Caco-2 (cell line): ENCODE measurements at regions not wholly inside any gene's neighbourhood (a gene's known extent, or its start where the extent isn't known, plus 50 kb on each side); places are given as distances from the start of the nearest gene placed in this dataset.

Source experiments
- BruUV-seq: library from RNA; stranded (reverse); fragments of 400-500 nt; replicated peaks from 2 replicates; lab custom pipeline; 2021; lab: Mats Ljungman, UMichigan
- CTCF ChIA-PET: fragments of 300-600 bp; sonication (Branson Sonifier 250); formaldehyde crosslinking; loops from one replicate; lab custom pipeline; 2022; ENCODE audit warnings: antibody characterized with exemption; lab: Charles Lee
- POLR2A ChIA-PET: fragments of 300-600 bp; sonication (Branson Sonifier 250); formaldehyde crosslinking; loops from one replicate; lab custom pipeline; 2022; ENCODE audit warnings: antibody characterized with exemption; lab: Charles Lee
- DNase-seq, 2 experiments: peaks; one replicate each; pipeline versions ENCODE4 v3.0.0 to v3.0.0-alpha.2; 2020 to 2022
- H3K27me3 ChIP-seq: replicated peaks from 2 replicates; pipeline ENCODE4 v1.6.0; 2011; ENCODE audit warnings: low read length; ENCODE audit not compliant: control insufficient read depth, insufficient read depth
- H3K36me3 ChIP-seq: 2 replicates; pipeline ENCODE4 v1.5.1; 2011; ENCODE audit warnings: low read length; ENCODE audit not compliant: control insufficient read depth, insufficient read depth
- H3K4me1 ChIP-seq: fragments of 250-450 bp; sonication (Bioruptor Pico); 2 replicates; pipeline ENCODE4 v1.5.1; 2020; ENCODE audit warnings: mild to moderate bottlenecking
- H3K4me3 ChIP-seq: 2 replicates; pipeline ENCODE4 v1.5.1; 2011; ENCODE audit warnings: low read depth, mild to moderate bottlenecking, control low read depth, low read length
- H3K9me3 ChIP-seq: fragments of 250-450 bp; sonication (Bioruptor Pico); 2 replicates; pipeline ENCODE4 v1.5.1; 2020; ENCODE audit warnings: mild to moderate bottlenecking, moderate library complexity
- H3K27ac Mint-ChIP-seq: one replicate; pipeline ENCODE4 v1.8.0; 2022; ENCODE audit warnings: mixed read lengths; ENCODE audit not compliant: unreplicated experiment
- H3K27me3 Mint-ChIP-seq: one replicate; pipeline ENCODE4 v1.8.0; 2022; ENCODE audit warnings: mixed read lengths; ENCODE audit not compliant: insufficient read depth, unreplicated experiment
- H3K36me3 Mint-ChIP-seq: one replicate; pipeline ENCODE4 v1.8.0; 2022; ENCODE audit warnings: mild to moderate bottlenecking, mixed read lengths; ENCODE audit not compliant: insufficient read depth, unreplicated experiment
- H3K4me1 Mint-ChIP-seq: one replicate; pipeline ENCODE4 v1.8.0; 2022; ENCODE audit warnings: low read depth, mixed read lengths; ENCODE audit not compliant: unreplicated experiment
- H3K4me3 Mint-ChIP-seq: one replicate; pipeline ENCODE4 v1.8.0; 2022; ENCODE audit warnings: mild to moderate bottlenecking, moderate library complexity, mixed read lengths; ENCODE audit not compliant: unreplicated experiment
- H3K9me3 Mint-ChIP-seq: one replicate; pipeline ENCODE4 v1.8.0; 2022; ENCODE audit warnings: mixed read lengths; ENCODE audit not compliant: unreplicated experiment
- CTCF ChIP-seq, 2 experiments: fragments of 200-600 bp in 1 of 2; IDR thresholded peaks; 1 replicate in 1 of 2; 2 replicates in 1 of 2; pipeline versions ENCODE4 v1.5.1 to v1.8.0; 2011 to 2022; ENCODE audit warnings: antibody characterized with exemption in 1 of 2, control low read depth in 1 of 2, inconsistent platforms in 1 of 2, low read depth in 1 of 2, low read length in 1 of 2, mild to moderate bottlenecking in 1 of 2, moderate library complexity in 1 of 2; ENCODE audit not compliant: insufficient read depth in 1 of 2, severe bottlenecking in 1 of 2, unreplicated experiment in 1 of 2
- intact Hi-C: fragments of 100-400 bp; cut with micrococcal nuclease; formaldehyde crosslinking; loops from one replicate; pipeline ENCODE4 v1.10.0; 2022; ENCODE audit not compliant: unreplicated experiment

- TF ChIP-seq CTCF (IDR thresholded peaks at IDR 0.05; ENCODE audit: insufficient read depth in 1 of 2, low read depth in 1 of 2, low read length in 1 of 2, severe bottlenecking in 1 of 2, unreplicated experiment in 1 of 2) = no peak
- intact Hi-C loops = no loop called here
- H3K9me3 Mint-ChIP-seq = no peaks in the 10 kb centered on the region
- no peak for DNase-seq
- no peaks in the 10 kb centered on the region for H3K4me1 ChIP-seq
- CTCF ChIA-PET = no interaction called here
- no peaks in the 10 kb centered on the region for H3K9me3 ChIP-seq
- H3K4me1 Mint-ChIP-seq = peaks cover under 1% of the 10 kb centered on the region
- no peaks in the 10 kb centered on the region for H3K27me3 ChIP-seq
- no peak overlapping the region for H3K4me3 ChIP-seq
- H3K36me3 Mint-ChIP-seq = no peaks in the 10 kb centered on the region
- H3K4me3 Mint-ChIP-seq = no peak overlapping the region
- no peak overlapping the region for H3K27ac Mint-ChIP-seq
- BruUV-seq = no TSS peak
- POLR2A ChIA-PET = no interaction called here
- no peaks in the 10 kb centered on the region for H3K27me3 Mint-ChIP-seq
- H3K36me3 ChIP-seq = no peaks in the 10 kb centered on the region
Observed at GRCh38 chr11:80722629-80723028, 1281.8 kb upstream of the TENM4 start.

- no peak for DNase-seq
Observed at GRCh38 chr11:80720295-80720694, 1279.5 kb upstream of the TENM4 start.

GRCh38 chr11:80719292-80719646 is 1278.4 kb upstream of the TENM4 start:
- Mint-ChIP-seq H3K36me3 (no peaks in the 10 kb centered on the region), H3K9me3 (no peaks in the 10 kb centered on the region), H3K4me3 (no peak overlapping the region), H3K27me3 (no peaks in the 10 kb centered on the region), H3K27ac (no peak overlapping the region), H3K4me1 (no peaks in the 10 kb centered on the region)
- ChIA-PET POLR2A (no interaction called here), CTCF (no interaction called here)
- intact Hi-C loops = no loop called here
- DNase-seq = no peak
- Histone ChIP-seq H3K27me3 (no peaks in the 10 kb centered on the region), H3K36me3 (no peaks in the 10 kb centered on the region), H3K4me1 (no peaks in the 10 kb centered on the region), H3K9me3 (no peaks in the 10 kb centered on the region), H3K4me3 (no peak overlapping the region)
- BruUV-seq = no TSS peak
- TF ChIP-seq CTCF (IDR thresholded peaks at IDR 0.05; ENCODE audit: insufficient read depth in 1 of 2, low read depth in 1 of 2, low read length in 1 of 2, severe bottlenecking in 1 of 2, unreplicated experiment in 1 of 2) = no peak

More at GRCh38 chr11:80720295-80720694, 1279.5 kb upstream of the TENM4 start:
- intact Hi-C loops = no loop called here
- no peaks in the 10 kb centered on the region for H3K27me3 ChIP-seq
- Mint-ChIP-seq H3K9me3 (no peaks in the 10 kb centered on the region), H3K36me3 (no peaks in the 10 kb centered on the region), H3K27me3 (no peaks in the 10 kb centered on the region), H3K4me1 (no peaks in the 10 kb centered on the region), H3K4me3 (no peak overlapping the region), H3K27ac (no peak overlapping the region)
- no peaks in the 10 kb centered on the region for H3K9me3 ChIP-seq
- H3K4me3 ChIP-seq = no peak overlapping the region
- no peaks in the 10 kb centered on the region for H3K36me3 ChIP-seq
- CTCF ChIA-PET = no interaction called here
- POLR2A ChIA-PET = no interaction called here
- no peak for TF ChIP-seq CTCF (IDR thresholded peaks at IDR 0.05; ENCODE audit: insufficient read depth in 1 of 2, low read depth in 1 of 2, low read length in 1 of 2, severe bottlenecking in 1 of 2, unreplicated experiment in 1 of 2)
- no peaks in the 10 kb centered on the region for H3K4me1 ChIP-seq
- no TSS peak for BruUV-seq
